ENCODE measurements at regions not wholly inside any gene's neighbourhood (a gene's known extent, or its start where the extent isn't known, plus 50 kb on each side); places are given as distances from the start of the nearest gene placed in this dataset.

DNA sequence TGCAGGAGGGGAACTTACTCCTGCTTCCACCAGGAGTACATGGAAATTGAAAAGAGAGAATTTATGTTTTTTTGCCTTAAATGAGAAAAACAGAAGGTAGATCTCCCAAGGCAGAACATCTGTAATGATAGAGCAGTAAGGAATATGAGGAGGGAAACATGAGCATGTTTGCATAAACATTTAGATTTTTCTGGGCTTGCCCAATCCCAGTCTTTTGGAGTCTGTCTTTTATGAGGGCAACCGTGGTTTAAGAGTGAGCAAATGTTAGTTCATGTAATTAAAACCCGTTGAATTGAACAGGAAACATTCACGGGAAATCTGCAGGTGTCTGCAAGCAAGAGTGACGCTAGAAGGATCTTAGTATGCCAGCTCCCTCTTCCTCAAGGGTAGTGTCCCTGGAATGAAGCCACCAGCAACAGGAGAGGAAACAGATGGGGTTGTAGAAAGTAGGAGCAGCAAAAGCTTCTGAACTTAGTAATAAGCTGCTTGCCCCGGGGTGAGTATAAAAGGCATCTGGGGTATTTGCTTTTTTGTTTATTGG is 79.3 kb downstream of the ARF6 start (continued):
- no peak for TF ChIP-seq CHD7 (IDR thresholded peaks at IDR 0.05; ENCODE audit: insufficient replicate concordance, low read length)
- TF ChIP-seq GABPA (IDR thresholded peaks at IDR 0.05; ENCODE audit: borderline replicate concordance, insufficient read depth, low read length): no peak
- TF ChIP-seq GTF2F1 (IDR thresholded peaks at IDR 0.05; ENCODE audit: borderline replicate concordance, low read depth, low read length): no peak
- no peak for TF ChIP-seq RAD21 (IDR thresholded peaks at IDR 0.05 in 1 of 2, conservative IDR thresholded peaks at IDR 0.05 in 1 of 2; ENCODE audit: low read depth in 2 of 2, low read length in 2 of 2)
- TF ChIP-seq SUZ12 (IDR thresholded peaks at IDR 0.05; ENCODE audit: low read length): no peak
- TF ChIP-seq KDM4A (IDR thresholded peaks at IDR 0.05; ENCODE audit: low read depth, low read length, severe bottlenecking): no peak
- no peak for TF ChIP-seq NANOG (IDR thresholded peaks at IDR 0.05; ENCODE audit: insufficient read depth, low read depth, low read length, poor library complexity, severe bottlenecking)
- TF ChIP-seq BRCA1 (IDR thresholded peaks at IDR 0.05; ENCODE audit: low read depth, low read length): no peak
- no peak for TF ChIP-seq CHD1 (IDR thresholded peaks at IDR 0.05; ENCODE audit: low read depth, low read length)
- no peak for TF ChIP-seq CBX8 (IDR thresholded peaks at IDR 0.05; ENCODE audit: borderline replicate concordance, low read depth, low read length)
- no peak for TF ChIP-seq PHF8 (conservative IDR thresholded peaks at IDR 0.05; ENCODE audit: low read depth, low read length)

All from H1 (cell line).